ENCODE measurements at regions not wholly inside any gene's neighbourhood (a gene's known extent, or its start where the extent isn't known, plus 50 kb on each side); places are given as distances from the start of the nearest gene placed in this dataset.

DNA sequence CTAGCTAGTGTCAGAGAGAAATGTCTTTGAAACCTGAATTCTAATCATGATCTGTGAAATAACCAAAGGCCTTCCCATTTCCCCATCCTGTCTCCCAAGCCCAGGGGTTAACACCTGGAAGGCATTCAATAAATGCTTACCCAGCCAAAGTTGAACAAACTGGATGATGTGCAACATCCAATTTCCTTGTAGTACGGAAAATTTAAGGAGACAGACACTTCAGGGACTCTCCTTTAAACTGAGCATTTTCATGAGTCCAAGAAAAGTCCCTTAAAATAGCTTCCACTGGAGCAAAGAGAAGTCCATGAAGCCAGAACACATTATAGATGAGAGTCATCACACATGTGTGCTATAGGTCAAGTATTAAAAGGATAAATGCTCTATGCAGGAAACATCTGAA is 271.2 kb downstream of the RAB28 start:
- TF ChIP-seq, protein P1, sequence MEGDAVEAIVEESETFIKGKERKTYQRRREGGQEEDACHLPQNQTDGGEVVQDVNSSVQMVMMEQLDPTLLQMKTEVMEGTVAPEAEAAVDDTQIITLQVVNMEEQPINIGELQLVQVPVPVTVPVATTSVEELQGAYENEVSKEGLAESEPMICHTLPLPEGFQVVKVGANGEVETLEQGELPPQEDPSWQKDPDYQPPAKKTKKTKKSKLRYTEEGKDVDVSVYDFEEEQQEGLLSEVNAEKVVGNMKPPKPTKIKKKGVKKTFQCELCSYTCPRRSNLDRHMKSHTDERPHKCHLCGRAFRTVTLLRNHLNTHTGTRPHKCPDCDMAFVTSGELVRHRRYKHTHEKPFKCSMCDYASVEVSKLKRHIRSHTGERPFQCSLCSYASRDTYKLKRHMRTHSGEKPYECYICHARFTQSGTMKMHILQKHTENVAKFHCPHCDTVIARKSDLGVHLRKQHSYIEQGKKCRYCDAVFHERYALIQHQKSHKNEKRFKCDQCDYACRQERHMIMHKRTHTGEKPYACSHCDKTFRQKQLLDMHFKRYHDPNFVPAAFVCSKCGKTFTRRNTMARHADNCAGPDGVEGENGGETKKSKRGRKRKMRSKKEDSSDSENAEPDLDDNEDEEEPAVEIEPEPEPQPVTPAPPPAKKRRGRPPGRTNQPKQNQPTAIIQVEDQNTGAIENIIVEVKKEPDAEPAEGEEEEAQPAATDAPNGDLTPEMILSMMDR (IDR thresholded peaks at IDR 0.05; ENCODE audit: low read depth, low read length) = no peak
- H3K4me3 ChIP-seq (ENCODE audit: low read depth, low read length) = no peak overlapping the region

DNA sequence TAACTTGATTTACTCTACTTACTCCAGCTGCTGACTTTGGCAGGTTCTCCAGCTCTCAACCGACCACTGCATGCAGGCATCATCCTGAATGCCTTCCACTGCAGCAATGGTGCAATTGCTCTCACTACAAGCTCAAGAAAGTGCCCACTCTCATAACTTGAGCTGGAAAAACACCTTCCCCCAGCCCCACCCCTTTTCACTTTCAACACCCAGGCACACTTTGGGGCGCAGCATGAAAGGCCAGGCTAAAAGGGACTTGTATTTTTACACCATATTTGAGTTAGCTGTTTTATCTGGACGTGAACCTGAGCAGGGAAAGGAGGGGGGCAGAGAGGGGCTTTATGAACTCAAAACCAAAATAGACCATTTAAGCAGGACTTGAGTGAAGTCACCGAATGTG is 274.5 kb downstream of the RAB28 start:
- H3K4me3 ChIP-seq (ENCODE audit: low read depth, low read length) = no peak overlapping the region
- TF ChIP-seq, protein P1 (IDR thresholded peaks at IDR 0.05; ENCODE audit: low read depth, low read length) = no peak

DNA sequence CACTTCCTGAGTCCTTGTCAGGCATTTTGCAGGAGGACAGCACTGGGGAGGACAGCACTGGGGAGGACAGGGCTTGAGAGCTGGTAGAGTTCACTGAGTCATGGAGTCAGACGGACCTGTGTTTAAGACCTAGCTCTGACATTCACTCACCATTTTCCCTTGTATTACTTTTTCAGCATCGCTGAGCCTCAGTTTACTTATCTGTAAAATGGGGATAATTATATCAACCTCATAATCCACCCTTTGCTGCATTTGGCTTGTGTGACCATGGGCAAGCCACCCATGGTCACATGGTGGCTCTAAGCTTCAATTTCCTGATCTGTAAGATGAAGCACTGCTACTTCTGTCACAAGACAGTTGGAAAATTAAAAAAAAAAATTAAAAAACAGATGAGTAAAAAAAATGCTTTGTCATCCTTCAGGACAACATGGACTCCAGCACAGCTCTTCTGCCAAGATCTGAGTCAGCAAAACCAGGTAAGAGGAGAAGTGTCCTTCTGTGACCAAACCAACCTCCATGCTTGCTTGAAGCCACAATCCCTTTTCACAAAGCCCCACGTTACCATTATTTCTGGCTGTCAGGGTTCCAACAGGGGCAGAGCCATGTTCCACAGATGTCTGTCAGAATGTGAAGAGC is 275.5 kb downstream of the RAB28 start:
- H3K4me3 ChIP-seq (ENCODE audit: low read depth, low read length) = no peak overlapping the region
- TF ChIP-seq, protein P1 (IDR thresholded peaks at IDR 0.05; ENCODE audit: low read depth, low read length) = no peak

DNA sequence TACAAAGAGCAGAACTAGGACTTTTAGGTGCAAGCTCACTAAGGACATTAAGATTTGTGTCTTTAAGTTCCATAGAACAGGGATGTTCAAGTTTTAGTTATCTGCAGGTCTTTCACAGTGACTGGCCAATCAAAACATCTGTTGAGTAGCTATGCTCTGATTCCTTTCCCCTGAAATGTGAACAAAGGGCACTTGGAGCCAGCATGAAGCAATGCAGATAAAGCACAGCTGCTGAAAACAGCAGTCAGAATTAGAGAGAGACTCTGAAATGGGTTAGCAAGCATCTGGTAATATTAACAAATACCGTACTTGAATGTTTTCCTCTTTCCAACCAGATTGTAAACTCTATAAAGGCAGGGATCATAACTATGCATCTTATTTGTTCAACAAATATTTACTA is 276.9 kb downstream of the RAB28 start:
- TF ChIP-seq, protein P1 (IDR thresholded peaks at IDR 0.05; ENCODE audit: low read depth, low read length) = no peak
- no peak overlapping the region for H3K4me3 ChIP-seq (ENCODE audit: low read depth, low read length)

DNA sequence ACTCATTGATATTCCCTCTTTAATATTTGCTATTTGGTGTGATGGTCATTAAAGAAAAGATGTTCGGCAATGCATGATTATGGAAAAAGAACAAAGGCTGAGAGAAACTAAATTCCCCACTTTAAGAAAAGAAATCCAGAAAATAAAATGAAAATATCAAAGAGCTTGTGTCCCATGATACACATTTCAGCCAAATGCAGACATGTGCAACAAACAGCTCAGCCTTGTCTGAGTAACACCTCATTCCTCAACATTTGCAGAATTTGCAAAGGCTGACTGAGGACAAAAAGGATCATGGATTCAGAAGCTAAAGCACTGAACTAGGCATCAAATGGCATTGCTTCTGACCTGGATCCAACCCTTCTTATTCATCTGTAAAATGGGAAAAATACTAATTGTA is 281.0 kb downstream of the RAB28 start:
- TF ChIP-seq, protein P1 (IDR thresholded peaks at IDR 0.05; ENCODE audit: low read depth, low read length) = no peak
- H3K4me3 ChIP-seq (ENCODE audit: low read depth, low read length) = no peak overlapping the region

DNA sequence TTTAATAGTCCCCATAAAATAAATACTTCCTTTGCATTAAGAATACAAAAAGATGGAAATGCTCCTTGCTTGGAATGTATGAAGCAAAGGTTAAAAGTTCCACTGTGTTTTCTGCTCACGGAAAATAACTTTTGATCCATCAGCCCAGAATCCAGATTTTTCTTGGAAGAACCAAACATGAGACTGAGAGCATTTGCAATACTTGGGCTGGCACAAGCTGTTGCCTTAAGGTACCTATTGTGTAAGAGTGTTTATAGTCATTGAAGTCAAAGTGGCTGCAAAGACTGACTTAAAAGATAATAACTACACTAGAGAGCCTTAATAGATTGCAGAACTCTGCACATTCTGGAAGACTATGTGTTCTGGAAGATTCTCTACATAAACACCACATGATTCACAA is 281.4 kb downstream of the RAB28 start:
- TF ChIP-seq, protein P1 (IDR thresholded peaks at IDR 0.05; ENCODE audit: low read depth, low read length) = no peak
- H3K4me3 ChIP-seq (ENCODE audit: low read depth, low read length) = no peak overlapping the region

DNA sequence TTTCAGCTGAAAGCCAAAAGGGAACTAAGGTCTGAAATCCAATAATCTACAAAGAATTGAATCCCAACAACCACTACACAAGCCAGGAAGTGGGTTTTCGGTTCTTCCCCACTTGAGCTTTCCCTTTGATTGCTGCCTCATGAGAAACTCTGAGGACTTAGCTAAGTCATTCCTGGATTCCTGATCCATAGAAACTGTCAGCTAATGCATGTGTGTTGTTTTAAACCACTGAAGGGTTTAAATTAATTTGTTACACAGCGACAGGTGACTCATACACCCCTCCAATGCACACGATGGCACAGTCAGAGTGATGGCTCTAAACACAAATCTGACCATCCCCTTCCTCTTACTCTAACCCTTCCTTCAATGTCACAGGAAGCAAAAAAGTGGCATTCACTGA is 282.9 kb downstream of the RAB28 start:
- H3K4me3 ChIP-seq (ENCODE audit: low read depth, low read length) = no peak overlapping the region
- TF ChIP-seq, protein P1 (IDR thresholded peaks at IDR 0.05; ENCODE audit: low read depth, low read length) = no peak
